Endothelial cell of umbilical vein (primary cell): ENCODE measurements at regions not wholly inside any gene's neighbourhood (a gene's known extent, or its start where the extent isn't known, plus 50 kb on each side); places are given as distances from the start of the nearest gene placed in this dataset.
"Not testable (repeated sequence)": the region's sequence is repeated elsewhere in the genome, so short reads cannot be mapped to it uniquely, and the experiment has no call there.

Source experiments
- BruUV-seq: library from RNA; stranded (reverse); fragments of 400-500 nt; replicated peaks from 2 replicates; lab custom pipeline; 2021; lab: Mats Ljungman, UMichigan
- CTCF ChIA-PET: fragments of 300-600, 350-600 bp; sonication (Branson Sonifier 250); formaldehyde crosslinking; loops from one replicate; lab custom pipeline; 2021; ENCODE audit warnings: antibody characterized with exemption, inconsistent platforms; lab: Charles Lee
- POLR2A ChIA-PET: fragments of 300-600, 350-600 bp; sonication (Branson Sonifier 250); formaldehyde crosslinking; loops from one replicate; lab custom pipeline; 2021; ENCODE audit warnings: antibody characterized with exemption, inconsistent platforms; lab: Charles Lee
- DNase-seq: peaks from one replicate; pipeline ENCODE4 v3.0.0-alpha.2; 2011; ENCODE audit warnings: low read depth, low spot score
- FAIRE-seq: peaks from 2 replicates; lab custom pipeline; 2011; peaks lifted over from hg19 to GRCh38; lab: Jason Lieb, UNC
- H2AFZ ChIP-seq: 2 replicates; pipeline ENCODE4 v1.6.0; 2012; ENCODE audit warnings: low read depth, low read length, control low read depth, inconsistent platforms
- H3K27ac ChIP-seq: 2 replicates; pipeline ENCODE4 v1.5.1; 2011; ENCODE audit warnings: low read depth, mild to moderate bottlenecking, control low read depth, low read length, moderate library complexity; ENCODE audit not compliant: insufficient read depth
- H3K27me3 ChIP-seq, 2 experiments: 2 replicates each; pipeline versions ENCODE4 v1.6.0 to v1.6.1; 2011; ENCODE audit warnings: low read length in 2 of 2, mixed read lengths in 1 of 2; ENCODE audit not compliant: control insufficient read depth in 2 of 2, insufficient read depth in 2 of 2
- H3K36me3 ChIP-seq, 2 experiments: 2 replicates in 1 of 2; 3 replicates in 1 of 2; pipeline ENCODE4 v1.5.1; 2011; ENCODE audit warnings: low read length in 2 of 2, mild to moderate bottlenecking in 1 of 2, moderate library complexity in 1 of 2; ENCODE audit not compliant: control insufficient read depth in 2 of 2, insufficient read depth in 2 of 2; ENCODE audit errors: extremely low read depth in 1 of 2
- H3K4me1 ChIP-seq: 3 replicates; pipeline ENCODE4 v1.5.1; 2011; ENCODE audit warnings: mild to moderate bottlenecking, low read length; ENCODE audit not compliant: control insufficient read depth, insufficient read depth; ENCODE audit errors: extremely low read depth
- H3K4me2 ChIP-seq: 2 replicates; pipeline ENCODE4 v1.6.1; 2011; ENCODE audit warnings: low read length, control low read depth, mixed read lengths; ENCODE audit not compliant: insufficient read depth
- H3K4me3 ChIP-seq, 3 experiments: fragments of 200-600 bp in 1 of 3; sonication (generic), shearing (Covaris generic) in 1 of 3; replicated peaks in 1 of 3; 2 replicates each; pipeline ENCODE4 v1.5.1; 2011 to 2016; ENCODE audit warnings: control low read depth in 3 of 3, low read length in 3 of 3, mild to moderate bottlenecking in 2 of 3, inconsistent platforms in 1 of 3, low read depth in 1 of 3, moderate library complexity in 1 of 3; ENCODE audit not compliant: insufficient read depth in 1 of 3
- H3K79me2 ChIP-seq: 2 replicates; pipeline ENCODE4 v1.6.0; 2012; ENCODE audit warnings: low read length, inconsistent platforms; ENCODE audit not compliant: control insufficient read depth, insufficient read depth
- H3K9ac ChIP-seq: replicated peaks from 2 replicates; pipeline ENCODE3; 2011; ENCODE audit warnings: low read length, control low read depth; ENCODE audit not compliant: insufficient read depth; ENCODE audit errors: extremely low read depth
- H3K9me1 ChIP-seq: replicated peaks from 3 replicates; pipeline ENCODE4 v1.6.0; 2011; ENCODE audit warnings: mild to moderate bottlenecking, low read length; ENCODE audit not compliant: control insufficient read depth, insufficient read depth; ENCODE audit errors: extremely low read depth
- H3K9me3 ChIP-seq: replicated peaks from 2 replicates; pipeline ENCODE4 v1.5.1; 2012; ENCODE audit warnings: low read length, inconsistent platforms; ENCODE audit not compliant: control insufficient read depth, insufficient read depth
- H4K20me1 ChIP-seq: replicated peaks from 2 replicates; pipeline ENCODE3; 2011; ENCODE audit warnings: mild to moderate bottlenecking, low read length; ENCODE audit not compliant: control insufficient read depth, insufficient read depth; ENCODE audit errors: extremely low read depth
- JUN ChIP-seq: IDR thresholded peaks from 2 replicates; pipeline ENCODE4 v1.6.1; 2011; ENCODE audit warnings: borderline replicate concordance, low read depth; ENCODE audit not compliant: insufficient read length, insufficient read depth
- MYC ChIP-seq: IDR thresholded peaks from one replicate; pipeline ENCODE4 v1.6.1; 2011; ENCODE audit warnings: mild to moderate bottlenecking, low read depth, low read length
- POLR2A ChIP-seq: IDR thresholded peaks from 2 replicates; pipeline ENCODE4 v1.6.1; 2012; ENCODE audit warnings: low read depth, mild to moderate bottlenecking, control low read depth, low read length
- POLR2AphosphoS5 ChIP-seq: IDR thresholded peaks from 2 replicates; pipeline ENCODE4 v1.6.1; 2012; ENCODE audit warnings: low read depth, mild to moderate bottlenecking, control low read depth, low read length, moderate library complexity; ENCODE audit not compliant: insufficient read depth
- dilution Hi-C: fragments of 300-500 bp; cut with MboI; formaldehyde crosslinking; loops from one replicate; pipeline ENCODE4 v1.15.0; 2019; ENCODE audit warnings: low sequenced_read_pairs; ENCODE audit not compliant: extremely low pct_ligation_motif_present
- intact Hi-C: fragments of 100-400 bp; cut with micrococcal nuclease; formaldehyde crosslinking; loops from one replicate; pipeline ENCODE4 v1.10.0; 2022

- FAIRE-seq (no peak), DNase-seq (no peak)
- dilution Hi-C loops: no loop called here
- intact Hi-C loops: no loop called here
- Histone ChIP-seq H2AFZ (no peak overlapping the region), H3K4me2 (no peak overlapping the region), H3K79me2 (no peaks in the 10 kb centered on the region), H3K36me3 (no peaks in the 10 kb centered on the region), H3K9me1 (no peaks in the 10 kb centered on the region), H3K9ac (no peak overlapping the region), H3K9me3 (no peaks in the 10 kb centered on the region), H3K4me1 (no peaks in the 10 kb centered on the region), H3K4me3 (no peak overlapping the region), H4K20me1 (no peaks in the 10 kb centered on the region), H3K27ac (no peak overlapping the region), H3K27me3 (no peaks in the 10 kb centered on the region)
- no peak for TF ChIP-seq POLR2A
- TF ChIP-seq POLR2AphosphoS5: no peak
- no peak for TF ChIP-seq MYC
- no peak for TF ChIP-seq JUN
- ChIA-PET CTCF (no interaction called here), POLR2A (no interaction called here)
- BruUV-seq: no TSS peak
Measured at GRCh38 chr10:56449770-56450169, 88.7 kb upstream of the ZWINT start.

- BruUV-seq, intact Hi-C loops, H3K27me3 ChIP-seq, H3K36me3 ChIP-seq, H3K27ac ChIP-seq, H3K4me2 ChIP-seq, FAIRE-seq, H3K79me2 ChIP-seq, H4K20me1 ChIP-seq, H3K9me3 ChIP-seq, dilution Hi-C loops, H3K9me1 ChIP-seq, DNase-seq, H2AFZ ChIP-seq, H3K9ac ChIP-seq, H3K4me3 ChIP-seq, CTCF ChIA-PET, POLR2A ChIA-PET, H3K4me1 ChIP-seq: not testable (repeated sequence)
Measured at GRCh38 chr10:56447613-56448012, 86.6 kb upstream of the ZWINT start.

GRCh38 chr10:56441337-56441736 is 80.3 kb upstream of the ZWINT start:
- POLR2A ChIA-PET, H3K4me2 ChIP-seq, CTCF ChIA-PET, H2AFZ ChIP-seq, H3K36me3 ChIP-seq, H3K27ac ChIP-seq, FAIRE-seq, dilution Hi-C loops, H3K27me3 ChIP-seq, H4K20me1 ChIP-seq, H3K4me1 ChIP-seq, H3K9me1 ChIP-seq, H3K4me3 ChIP-seq, DNase-seq, intact Hi-C loops, H3K9ac ChIP-seq, H3K9me3 ChIP-seq, BruUV-seq, H3K79me2 ChIP-seq: not testable (repeated sequence)
